BJ (cell line): ENCODE measurements at regions not wholly inside any gene's neighbourhood (a gene's known extent, or its start where the extent isn't known, plus 50 kb on each side); places are given as distances from the start of the nearest gene placed in this dataset.

ENCODE experiments used
- CTCF ChIA-PET: fragments of 350-600 bp; formaldehyde crosslinking; extraction: SDS; loops from one replicate; lab custom pipeline; 2021; ENCODE audit warnings: antibody characterized with exemption, inconsistent platforms; lab: Yijun Ruan, JAX
- POLR2A ChIA-PET: fragments of 300-600 bp; sonication (Branson Sonifier 250); formaldehyde crosslinking; extraction: SDS; loops from one replicate; lab custom pipeline; 2021; ENCODE audit warnings: antibody characterized with exemption; lab: Charles Lee
- DNase-seq: peaks from one replicate; pipeline ENCODE4 v3.0.0-alpha.2; 2011; ENCODE audit warnings: low read depth
- H3K27me3 ChIP-seq: 2 replicates; pipeline ENCODE4 v1.6.0; 2011; ENCODE audit warnings: low read length; ENCODE audit not compliant: control insufficient read depth, insufficient read depth
- H3K36me3 ChIP-seq: 2 replicates; pipeline ENCODE4 v1.5.1; 2011; ENCODE audit warnings: low read length; ENCODE audit not compliant: control insufficient read depth, insufficient read depth
- H3K4me3 ChIP-seq: 2 replicates; pipeline ENCODE4 v1.5.1; 2011; ENCODE audit warnings: low read depth, mild to moderate bottlenecking, control low read depth, low read length
- CTCF ChIP-seq: IDR thresholded peaks from 2 replicates; pipeline ENCODE4 v1.5.1; 2011; ENCODE audit warnings: low read depth, mild to moderate bottlenecking, control low read depth, inconsistent platforms, low read length, moderate library complexity; ENCODE audit not compliant: insufficient read depth

GRCh38 chr5:67255881-67256280, 59.3 kb upstream of the CD180 start:
- no peak overlapping the region for H3K4me3 ChIP-seq
- no peaks in the 10 kb centered on the region for H3K27me3 ChIP-seq
- POLR2A ChIA-PET = no interaction called here
- no peaks in the 10 kb centered on the region for H3K36me3 ChIP-seq
- no peak for TF ChIP-seq CTCF
- CTCF ChIA-PET = interaction anchor here (1.7 kb wide), 1 partner anchor 9 kb away, joined by 11 read pairs; no protein-coding TSS in a partner anchor
- peak; percentile 63 for DNase-seq

- TF ChIP-seq CTCF = no peak
- POLR2A ChIA-PET = no interaction called here
- CTCF ChIA-PET = interaction anchor here (1.1 kb wide), 1 partner anchor 108 kb away, joined by 3 read pairs; no protein-coding TSS in a partner anchor
These were observed 57.3 kb upstream of the CD180 start for GRCh38 chr5:67253911-67254310.

GRCh38 chr5:67249590-67249895, 52.9 kb upstream of the CD180 start:
- CTCF ChIA-PET = interaction anchor here (0.7 kb wide), 1 partner anchor 1039 kb away, joined by 3 read pairs; no protein-coding TSS in a partner anchor
- TF ChIP-seq CTCF = no peak
- POLR2A ChIA-PET = interaction anchor here (0.6 kb wide), 1 partner anchor 107 kb away, joined by 6 read pairs; no protein-coding TSS in a partner anchor
- Histone ChIP-seq H3K27me3 (no peaks in the 10 kb centered on the region), H3K36me3 (no peaks in the 10 kb centered on the region), H3K4me3 (no peak overlapping the region)
- DNase-seq = no peak

More at GRCh38 chr5:67253911-67254310, 57.3 kb upstream of the CD180 start:
- no peak for DNase-seq
- H3K4me3 ChIP-seq = no peak overlapping the region
- no peaks in the 10 kb centered on the region for H3K36me3 ChIP-seq
- H3K27me3 ChIP-seq = no peaks in the 10 kb centered on the region

GRCh38 chr5:67248703-67249589, 52.3 kb upstream of the CD180 start:
- DNase-seq = no peak
- no peak overlapping the region for H3K4me3 ChIP-seq
- TF ChIP-seq CTCF = no peak
- CTCF ChIA-PET = interaction anchor here (0.7 kb wide), 2 partner anchors 734 to 1040 kb away, joined by 3 read pairs; no protein-coding TSS in a partner anchor
- POLR2A ChIA-PET = interaction anchor here (0.6 kb wide), 1 partner anchor 107 kb away, joined by 6 read pairs; no protein-coding TSS in a partner anchor
- H3K27me3 ChIP-seq = no peaks in the 10 kb centered on the region
- no peaks in the 10 kb centered on the region for H3K36me3 ChIP-seq

- ChIA-PET POLR2A (interaction anchor here (0.7 kb wide), 1 partner anchor 129 kb away, joined by 4 read pairs; no protein-coding TSS in a partner anchor), CTCF (interaction anchor here (0.6 to 3.2 kb wide), 26 partner anchors 9 to 1025 kb away, joined by 3 to 36 read pairs (median 4); partner anchors contain the start of gene PIK3R1)
- no peaks in the 10 kb centered on the region for H3K27me3 ChIP-seq
These were observed 50.1 kb upstream of the CD180 start for GRCh38 chr5:67246546-67247268.

More at GRCh38 chr5:67246546-67247268, 50.1 kb upstream of the CD180 start:
- DNase-seq = no peak
- H3K4me3 ChIP-seq = no peak overlapping the region
- H3K36me3 ChIP-seq = no peaks in the 10 kb centered on the region
- TF ChIP-seq CTCF = no peak
